Psoas muscle (tissue), 7 donors: ENCODE measurements at regions not wholly inside any gene's neighbourhood (a gene's known extent, or its start where the extent isn't known, plus 50 kb on each side); places are given as distances from the start of the nearest gene placed in this dataset.

Experiments used
- ATAC-seq, 4 donors: fragments of 200-7000 bp; cut with Tn5 transposase; one replicate each; pipeline ENCODE4 v1.9.1; 2020; ENCODE audit warnings: moderate library complexity in 3 of 4, mild to moderate bottlenecking in 2 of 4
- DNase-seq, 2 donors: peaks; one replicate each; pipeline ENCODE4 v3.0.0-alpha.2; 2020
- H3K27ac ChIP-seq: fragments of 200-600 bp; one replicate; pipeline ENCODE4 v1.8.0; 2022
- H3K27me3 ChIP-seq, 3 donors: fragments of 200-600 bp in 1 of 3; one replicate each; pipeline versions ENCODE4 v1.6.1 to v1.8.0; 2013 to 2022; ENCODE audit warnings: low read length in 2 of 3, mild to moderate bottlenecking in 2 of 3, moderate library complexity in 1 of 3; ENCODE audit not compliant: insufficient read depth in 3 of 3
- H3K36me3 ChIP-seq, 2 donors: fragments of 200-600 bp in 1 of 2; one replicate each; pipeline versions ENCODE4 v1.6.1 to v1.8.0; 2013 to 2022; ENCODE audit warnings: low read depth in 1 of 2, mild to moderate bottlenecking in 1 of 2, moderate library complexity in 1 of 2; ENCODE audit not compliant: insufficient read depth in 1 of 2
- H3K4me1 ChIP-seq: fragments of 200-600 bp; one replicate; pipeline ENCODE4 v1.8.0; 2022
- H3K4me3 ChIP-seq: fragments of 200-600 bp; one replicate; pipeline ENCODE4 v1.8.0; 2022; ENCODE audit warnings: mild to moderate bottlenecking
- H3K9me3 ChIP-seq: fragments of 200-600 bp; one replicate; pipeline ENCODE4 v1.8.0; 2022
- CTCF ChIP-seq: fragments of 200-600 bp; IDR thresholded peaks from one replicate; pipeline ENCODE4 v1.8.0; 2022; ENCODE audit warnings: antibody characterized with exemption
- WGBS, 3 donors: extraction: QIAGEN DNeasy Blood & Tissue Kit; methylation state at CpG; one replicate each; pipeline versions ENCODE4 v1.1.6 to v1.1.7; 2013; 5-methylcytosine and 5-hydroxymethylcytosine counted together
- intact Hi-C, 2 donors: fragments of 100-400 bp; cut with DNase I; formaldehyde crosslinking; loops; one replicate each; pipeline versions ENCODE4 v1.11.0 to v1.14.2; 2022
- donor health status: healthy with polysubstance abuse.
- donor health status: DM: no; HTN: no; CAD: no; lungs with moderate emphysema.
- donor health status: Bipolar disorder and iron deficiency.
- donor health status: healthy.
- donor health status: DM: yes; HTN: yes; CAD: no.
- donor health status: DM: no; HTN: no; CAD: no.
- donor health status: DM: yes; HTN: yes; CAD: no.

DNA sequence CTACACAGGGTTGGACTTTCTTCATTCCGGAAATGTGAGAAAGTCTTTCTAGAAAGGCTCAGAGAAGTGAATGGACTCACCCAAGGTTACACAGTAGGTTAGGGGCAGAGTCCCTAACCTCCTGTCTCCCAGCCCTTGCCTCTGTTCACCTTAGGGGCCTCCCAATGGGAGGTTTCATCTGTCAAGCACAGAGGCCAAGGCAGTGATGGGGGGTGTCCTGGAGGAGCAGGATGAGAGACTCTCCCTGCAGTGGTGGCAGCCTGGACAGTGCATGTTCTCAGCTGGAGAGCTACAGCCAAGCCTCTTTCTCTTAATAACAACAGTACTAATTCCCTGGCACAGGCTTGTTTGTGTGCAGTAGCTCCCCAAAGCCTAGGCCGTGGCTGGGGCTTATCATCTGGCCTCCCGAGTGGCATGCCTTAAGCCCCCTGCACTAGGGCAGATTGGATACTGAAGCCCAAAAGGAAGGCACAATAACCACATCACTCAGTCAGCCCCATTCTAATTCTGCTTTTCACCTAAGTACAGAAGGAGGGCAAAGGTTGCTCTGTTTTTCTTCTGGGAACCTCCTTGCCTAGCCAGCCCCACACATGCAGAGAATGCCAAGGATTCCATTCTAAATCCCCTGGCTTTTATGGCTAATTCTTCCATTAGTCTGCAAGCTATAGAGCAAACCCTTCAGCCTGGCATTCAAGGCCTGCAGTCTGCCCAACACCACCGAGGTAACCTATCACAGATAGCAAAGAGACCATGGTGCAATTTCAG is 50.2 kb upstream of the XPA start:
- intact Hi-C loops: no loop called here
- Histone ChIP-seq H3K27ac (no peak overlapping the region), H3K4me1 (no peaks in the 10 kb centered on the region), H3K4me3 (no peak overlapping the region), H3K9me3 (no peaks in the 10 kb centered on the region), H3K27me3 (peaks cover 0 to 14% (median 0%) of the 10 kb centered on the region in 3 donors), H3K36me3 (no peaks in the 10 kb centered on the region)
- DNase-seq: no peak
- WGBS, 3 donors: 43 to 49% (median 47%) methylated on average over 4 of the region's 4 CpGs
- no peak for ATAC-seq
- no peak for TF ChIP-seq CTCF

- WGBS, 3 donors: 35 to 59% (median 40%) methylated on average over 1 of the region's 1 CpG
- intact Hi-C loops: no loop called here
- H3K36me3 ChIP-seq: no peaks in the 10 kb centered on the region
- H3K4me3 ChIP-seq: no peak overlapping the region
- H3K4me1 ChIP-seq: no peaks in the 10 kb centered on the region
- H3K9me3 ChIP-seq: no peaks in the 10 kb centered on the region
- DNase-seq (no peak), ATAC-seq (no peak)
- TF ChIP-seq CTCF: no peak
- H3K27me3 ChIP-seq: peaks cover 0 to 13% (median 0%) of the 10 kb centered on the region in 3 donors
- H3K27ac ChIP-seq: no peak overlapping the region
Observed at GRCh38 chr9:97748525-97748924, 51.4 kb upstream of the XPA start.

GRCh38 chr9:97749928-97750327 is 52.8 kb upstream of the XPA start:
- 61 to 70% (median 70%) methylated on average over 3 of the region's 3 CpGs for WGBS, 3 donors
- intact Hi-C loops: no loop called here
- ATAC-seq: no peak
- no peak overlapping the region for H3K27ac ChIP-seq
- H3K36me3 ChIP-seq: no peaks in the 10 kb centered on the region
- no peak for DNase-seq
- peaks cover 0 to 3% (median 0%) of the 10 kb centered on the region in 3 donors for H3K27me3 ChIP-seq
- H3K4me3 ChIP-seq: no peak overlapping the region
- no peaks in the 10 kb centered on the region for H3K4me1 ChIP-seq
- H3K9me3 ChIP-seq: no peaks in the 10 kb centered on the region
- TF ChIP-seq CTCF: no peak

GRCh38 chr9:97751531-97751930 is 54.4 kb upstream of the XPA start:
- Histone ChIP-seq H3K4me1 (no peaks in the 10 kb centered on the region), H3K27ac (no peak overlapping the region), H3K9me3 (no peaks in the 10 kb centered on the region), H3K27me3 (no peaks in the 10 kb centered on the region), H3K36me3 (no peaks in the 10 kb centered on the region), H3K4me3 (no peak overlapping the region)
- intact Hi-C loops: no loop called here
- ATAC-seq (no peak), DNase-seq (no peak)
- no peak for TF ChIP-seq CTCF

DNA sequence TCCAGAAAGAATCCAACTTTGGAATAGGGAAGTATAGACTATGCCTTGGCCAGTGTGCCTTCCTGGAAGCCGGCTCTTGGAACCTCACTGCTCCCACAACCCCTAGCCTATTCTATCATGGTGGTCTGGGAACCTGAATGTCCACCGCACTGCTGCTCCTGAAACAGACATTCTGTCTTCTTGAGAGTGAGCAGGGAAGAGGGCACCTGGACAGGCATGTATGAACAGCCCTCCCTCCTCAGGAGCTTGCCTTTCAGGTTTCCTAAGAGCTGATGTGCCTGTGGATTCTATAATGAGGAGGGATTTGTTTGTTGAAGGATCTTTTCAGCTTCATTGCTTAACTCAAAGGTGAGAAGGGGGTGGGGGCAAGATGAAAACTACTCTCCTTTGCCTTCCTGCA is 55.1 kb upstream of the XPA start:
- DNase-seq (no peak), ATAC-seq (no peak)
- WGBS, 3 donors: 77 to 82% (median 81%) methylated on average over 2 of the region's 2 CpGs
- no peaks in the 10 kb centered on the region for H3K9me3 ChIP-seq
- intact Hi-C loops: no loop called here
- no peaks in the 10 kb centered on the region for H3K36me3 ChIP-seq
- no peak overlapping the region for H3K4me3 ChIP-seq
- H3K27me3 ChIP-seq: no peaks in the 10 kb centered on the region
- TF ChIP-seq CTCF: no peak
- H3K27ac ChIP-seq: no peak overlapping the region
- H3K4me1 ChIP-seq: no peaks in the 10 kb centered on the region
